Brain microvascular endothelial cell (primary cell): ENCODE measurements at regions not wholly inside any gene's neighbourhood (a gene's known extent, or its start where the extent isn't known, plus 50 kb on each side); places are given as distances from the start of the nearest gene placed in this dataset.

Experiments used
- DNase-seq: peaks from one replicate; pipeline ENCODE4 v3.0.0-alpha.2; 2020
- H3K27ac ChIP-seq: fragments of 250-450 bp; sonication (Bioruptor Pico); 2 replicates; pipeline ENCODE4 v1.5.1; 2020; ENCODE audit warnings: mild to moderate bottlenecking, moderate library complexity
- H3K27me3 ChIP-seq: fragments of 250-450 bp; sonication (Bioruptor Pico); replicated peaks from 2 replicates; pipeline ENCODE4 v1.5.1; 2020; ENCODE audit warnings: mild to moderate bottlenecking
- H3K36me3 ChIP-seq: fragments of 250-450 bp; sonication (Bioruptor Pico); replicated peaks from 2 replicates; pipeline ENCODE4 v1.5.1; 2020; ENCODE audit warnings: mild to moderate bottlenecking
- H3K4me3 ChIP-seq: 2 replicates; pipeline ENCODE4 v1.5.1; 2011; ENCODE audit warnings: low read depth, mild to moderate bottlenecking, control low read depth, low read length, moderate library complexity
- CTCF ChIP-seq: IDR thresholded peaks from 2 replicates; pipeline ENCODE4 v1.5.1; 2011; ENCODE audit warnings: low read depth, mild to moderate bottlenecking, moderate library complexity, low read length, control low read depth, inconsistent platforms; ENCODE audit errors: missing control alignments
- in situ Hi-C: cut with HindIII; loops from 2 replicates; pipeline ENCODE4 v1.10.0; 2017; ENCODE audit warnings: low sequenced_read_pairs, low pct_ligation_motif_present

- in situ Hi-C loops, result no loop called here
- Histone ChIP-seq H3K27me3 (no peaks in the 10 kb centered on the region), H3K27ac (no peak overlapping the region), H3K4me3 (no peak overlapping the region), H3K36me3 (no peaks in the 10 kb centered on the region)
- DNase-seq, result no peak
- no peak for TF ChIP-seq CTCF
Measured at GRCh38 chr1:208541225-208541855, 297.2 kb upstream of the PLXNA2 start.

GRCh38 chr1:208542309-208542708, 298.1 kb upstream of the PLXNA2 start:
- in situ Hi-C loops, result no loop called here
- TF ChIP-seq CTCF, result no peak
- no peak overlapping the region for H3K27ac ChIP-seq
- H3K4me3 ChIP-seq, result no peak overlapping the region
- no peaks in the 10 kb centered on the region for H3K36me3 ChIP-seq
- no peak for DNase-seq
- H3K27me3 ChIP-seq, result no peaks in the 10 kb centered on the region

GRCh38 chr1:208544053-208544452, 299.9 kb upstream of the PLXNA2 start:
- Histone ChIP-seq H3K27me3 (no peaks in the 10 kb centered on the region), H3K4me3 (no peak overlapping the region), H3K36me3 (no peaks in the 10 kb centered on the region), H3K27ac (no peak overlapping the region)
- TF ChIP-seq CTCF, result no peak
- DNase-seq, result no peak
- in situ Hi-C loops, result no loop called here

GRCh38 chr1:208544794-208545193, 300.6 kb upstream of the PLXNA2 start:
- no peak overlapping the region for H3K4me3 ChIP-seq
- no peak for TF ChIP-seq CTCF
- in situ Hi-C loops, result no loop called here
- H3K36me3 ChIP-seq, result no peaks in the 10 kb centered on the region
- DNase-seq, result no peak
- no peak overlapping the region for H3K27ac ChIP-seq
- H3K27me3 ChIP-seq, result no peaks in the 10 kb centered on the region

- H3K27me3 ChIP-seq, result no peaks in the 10 kb centered on the region
Measured at GRCh38 chr1:208551024-208551423, 306.8 kb upstream of the PLXNA2 start.

More at GRCh38 chr1:208551024-208551423, 306.8 kb upstream of the PLXNA2 start:
- H3K27ac ChIP-seq, result no peak overlapping the region
- no peak for TF ChIP-seq CTCF
- no peak for DNase-seq
- no peak overlapping the region for H3K4me3 ChIP-seq
- in situ Hi-C loops, result no loop called here
- H3K36me3 ChIP-seq, result no peaks in the 10 kb centered on the region
